Glomerular visceral epithelial cell (primary cell): ENCODE measurements at regions not wholly inside any gene's neighbourhood (a gene's known extent, or its start where the extent isn't known, plus 50 kb on each side); places are given as distances from the start of the nearest gene placed in this dataset.
A peak's percentile ranks its signal among the peaks of the same experiment; 100 is the strongest.
"Not testable (repeated sequence)": the region's sequence is repeated elsewhere in the genome, so short reads cannot be mapped to it uniquely, and the experiment has no call there.

Experiments used
- DNase-seq: peaks from one replicate; pipeline ENCODE4 v3.0.0-alpha.2; 2016; ENCODE audit errors: extremely low spot score

DNA sequence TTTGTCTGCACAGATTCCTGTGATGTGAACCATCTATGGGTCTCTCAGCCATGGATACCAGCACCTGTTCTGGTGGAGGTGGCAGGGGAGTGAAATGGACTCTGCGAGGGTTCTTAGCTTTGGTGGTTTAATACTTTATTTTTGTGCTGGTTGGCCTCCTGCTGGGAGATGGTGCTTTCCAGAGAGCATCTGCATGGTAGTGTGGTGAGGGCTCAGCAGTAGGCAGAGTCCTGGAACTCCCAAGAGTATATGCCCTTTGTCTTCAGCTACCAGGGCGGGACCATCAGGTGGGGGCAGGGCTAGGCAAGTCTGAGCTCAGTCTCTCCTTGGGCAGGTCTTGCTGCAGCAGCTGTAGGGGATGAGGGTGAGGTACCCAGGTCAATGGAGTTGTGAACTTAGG is 97.5 kb upstream of the TRIM2 start:
- DNase-seq = not testable (repeated sequence)

- DNase-seq = no peak
Measured at GRCh38 chr4:153107246-153107645, 97.0 kb upstream of the TRIM2 start.

GRCh38 chr4:153109296-153109849 is 94.9 kb upstream of the TRIM2 start:
- no peak for DNase-seq

DNA sequence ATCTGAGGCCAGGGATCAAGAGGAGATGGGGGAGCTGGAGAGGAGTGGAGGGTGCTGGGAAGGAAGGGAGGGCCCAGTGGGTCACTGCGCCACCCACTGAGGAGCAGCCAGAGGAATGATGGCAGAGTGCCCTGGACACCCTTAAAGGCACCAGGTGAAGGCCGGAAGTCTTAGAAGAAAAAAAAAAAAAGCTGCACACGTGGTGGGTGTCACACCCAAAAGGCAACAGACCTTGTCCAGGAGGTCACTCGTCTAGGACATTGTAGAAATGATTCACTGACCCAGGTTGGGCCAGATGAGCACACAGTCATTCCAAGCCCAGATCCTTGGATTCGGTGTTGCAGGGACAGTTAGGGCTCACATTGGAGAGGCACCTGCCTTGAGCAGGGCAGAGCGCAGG is 93.5 kb upstream of the TRIM2 start:
- no peak for DNase-seq

- no peak for DNase-seq
Measured at GRCh38 chr4:153111426-153112040, 92.7 kb upstream of the TRIM2 start.

DNA sequence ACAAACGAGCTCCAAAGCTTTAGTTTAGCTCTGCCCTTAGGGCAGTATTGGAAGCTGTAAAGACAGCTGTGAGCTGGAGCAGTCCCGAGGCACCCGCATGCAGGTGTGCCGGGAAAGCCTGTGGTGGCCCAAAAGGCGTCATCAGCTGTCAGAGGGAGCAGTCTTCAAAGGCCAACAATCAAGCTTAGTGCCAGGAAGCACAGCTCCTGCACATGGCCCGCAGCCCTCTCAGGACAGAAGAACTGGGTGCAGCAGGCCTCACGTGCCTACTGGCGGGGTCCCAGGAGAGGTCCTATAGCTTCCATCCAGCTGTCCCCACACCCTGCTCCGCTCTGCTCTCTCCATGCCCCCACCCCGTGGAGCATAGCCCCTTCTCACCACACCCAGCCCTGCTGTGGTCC is 92.2 kb upstream of the TRIM2 start:
- DNase-seq = no peak

GRCh38 chr4:153113061-153113837 is 91.0 kb upstream of the TRIM2 start:
- peak; percentile 87 for DNase-seq

GRCh38 chr4:153113838-153114105 is 90.5 kb upstream of the TRIM2 start:
- no peak for DNase-seq

DNA sequence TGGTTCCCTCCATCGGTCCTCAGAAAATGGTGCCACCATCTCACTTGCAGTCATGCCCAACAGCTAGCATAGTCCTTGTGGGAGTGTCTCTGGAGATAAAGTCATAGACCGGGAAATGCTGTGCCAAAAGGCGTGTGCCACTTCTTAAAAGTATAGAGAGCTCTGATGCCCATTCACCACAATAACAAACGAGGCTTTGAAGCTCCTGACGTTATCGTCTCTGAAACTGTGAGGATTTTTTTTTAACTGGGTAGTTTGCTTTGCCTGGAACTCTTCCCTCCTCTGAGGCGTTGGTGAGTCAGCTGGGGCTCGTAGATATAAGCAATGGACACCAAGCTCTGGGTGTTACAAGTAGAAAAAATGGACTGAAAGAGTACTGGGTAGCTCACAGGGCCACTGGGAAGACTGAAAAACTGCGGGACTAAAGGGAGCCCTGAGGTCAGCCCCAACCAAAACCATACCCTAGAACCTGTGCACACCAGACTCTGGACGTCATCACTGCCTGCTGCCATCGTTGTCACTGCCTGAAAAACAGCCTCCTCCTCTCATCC is 89.4 kb upstream of the TRIM2 start:
- DNase-seq = peak; percentile 68

- peak; percentile 84 for DNase-seq
Measured at GRCh38 chr4:153115322-153116290, 88.6 kb upstream of the TRIM2 start.

GRCh38 chr4:153116291-153116680 is 88.0 kb upstream of the TRIM2 start:
- no peak for DNase-seq

GRCh38 chr4:153116801-153117200 is 87.4 kb upstream of the TRIM2 start:
- DNase-seq = no peak

- DNase-seq = no peak
Measured at GRCh38 chr4:153117554-153117953, 86.7 kb upstream of the TRIM2 start.

GRCh38 chr4:153119626-153120025 is 84.6 kb upstream of the TRIM2 start:
- DNase-seq = no peak

DNA sequence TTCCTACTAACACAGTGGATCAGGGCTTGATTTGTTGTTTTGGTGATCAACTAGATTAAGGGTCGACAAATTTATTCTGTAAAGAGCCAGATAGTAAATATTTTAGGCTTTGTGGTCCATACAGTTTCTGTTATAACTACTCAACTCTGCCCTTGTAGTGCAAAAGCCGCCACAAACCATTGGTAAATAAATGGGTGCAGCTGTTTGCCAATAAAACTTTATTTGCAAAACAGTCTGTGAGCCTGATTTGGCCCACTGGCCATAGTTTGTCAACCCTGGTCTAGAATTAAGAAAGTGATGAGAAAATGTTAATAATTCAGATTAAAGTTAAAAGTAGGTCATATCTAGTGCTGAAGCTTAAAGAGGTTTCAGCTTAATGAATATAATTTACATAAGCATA is 84.0 kb upstream of the TRIM2 start:
- no peak for DNase-seq

- no peak for DNase-seq
Measured at GRCh38 chr4:153122855-153123254, 81.4 kb upstream of the TRIM2 start.

DNA sequence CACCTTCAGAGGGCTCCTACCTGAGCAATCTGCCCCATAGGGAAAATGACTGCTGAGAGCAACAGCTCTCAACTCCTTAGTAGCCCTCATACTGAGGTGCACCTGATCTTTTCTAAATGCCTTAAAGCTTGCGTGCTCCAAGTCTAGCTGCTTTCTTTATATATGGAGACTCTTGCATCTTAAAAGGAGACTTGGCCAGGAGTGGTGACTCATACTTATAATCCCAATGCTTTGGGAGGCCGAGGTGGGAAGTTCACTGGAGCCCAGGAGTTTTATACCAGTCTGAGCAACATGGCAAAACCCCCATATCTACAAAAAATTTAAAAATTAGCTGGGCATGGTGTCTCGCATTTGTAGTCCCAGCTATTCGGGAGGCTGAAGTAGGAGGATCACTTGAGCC is 78.1 kb upstream of the TRIM2 start:
- peak; percentile 33 for DNase-seq

DNA sequence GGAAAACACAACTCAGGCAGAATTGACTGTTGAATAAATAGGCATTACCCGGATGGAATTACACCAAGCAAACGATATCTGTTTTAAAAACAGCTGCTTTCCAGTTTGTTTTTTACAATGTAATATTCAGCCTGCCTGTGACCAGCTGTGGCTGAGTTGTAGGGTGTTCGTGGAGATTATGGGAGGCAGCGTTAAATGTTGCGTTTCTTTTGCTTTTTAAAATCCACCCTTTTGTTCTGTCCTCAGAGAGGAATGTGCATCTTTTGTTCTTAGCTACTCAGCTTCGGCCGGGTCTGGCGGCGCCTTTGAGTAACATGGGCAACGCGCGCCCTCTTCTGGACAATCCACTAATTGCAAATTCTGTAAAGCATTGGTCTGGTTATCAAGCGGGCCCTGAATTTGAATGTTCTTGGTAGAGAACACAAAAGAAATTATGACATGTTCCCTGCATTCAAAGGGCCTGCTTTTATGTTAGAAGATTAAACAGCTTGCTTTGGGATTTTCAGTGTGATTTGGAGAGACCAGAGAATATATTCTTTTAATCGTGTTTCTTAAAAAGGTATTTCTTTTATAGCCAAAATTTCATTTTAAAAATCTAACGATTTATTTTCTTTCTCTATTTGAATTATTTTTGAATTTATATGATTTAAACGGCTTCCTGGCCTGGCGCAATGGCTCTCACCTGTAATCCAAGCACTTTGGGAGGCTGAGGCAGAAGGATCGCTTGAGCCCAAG is 76.3 kb upstream of the TRIM2 start:
- peak; percentile 89 for DNase-seq

- DNase-seq = no peak
Measured at GRCh38 chr4:153131596-153131995, 72.6 kb upstream of the TRIM2 start.

DNA sequence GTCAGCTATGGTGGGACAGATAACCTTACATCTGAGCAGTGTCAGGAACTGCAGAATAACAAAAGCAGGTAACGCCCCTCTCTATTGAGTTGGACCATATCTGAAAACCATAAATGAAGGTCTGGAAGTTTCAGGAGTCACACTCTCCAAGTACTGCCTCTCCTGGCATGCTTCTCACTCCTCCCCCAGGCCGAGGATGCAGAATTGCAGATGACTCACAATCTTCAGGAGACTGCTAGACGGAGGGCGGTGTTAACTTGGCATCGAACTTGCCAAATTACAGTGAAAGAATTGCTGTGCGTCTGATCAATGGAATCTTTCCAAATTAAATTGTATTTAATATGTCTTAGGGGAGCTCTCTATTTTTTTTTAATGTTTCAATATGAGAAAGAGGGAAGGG is 67.1 kb upstream of the TRIM2 start:
- peak; percentile 72 for DNase-seq
